AG10803 (cell line): ENCODE measurements at regions not wholly inside any gene's neighbourhood (a gene's known extent, or its start where the extent isn't known, plus 50 kb on each side); places are given as distances from the start of the nearest gene placed in this dataset.
"Not testable (repeated sequence)": the region's sequence is repeated elsewhere in the genome, so short reads cannot be mapped to it uniquely, and the experiment has no call there.

Experiments
- DNase-seq: peaks from one replicate; pipeline ENCODE4 v3.0.0; 2010; ENCODE audit warnings: low read depth
- H3K4me3 ChIP-seq: 2 replicates; pipeline ENCODE4 v1.5.1; 2011; ENCODE audit warnings: mild to moderate bottlenecking, low read length, control low read depth
- CTCF ChIP-seq: conservative IDR thresholded peaks from 2 replicates; pipeline ENCODE4 v1.5.1; 2011; ENCODE audit warnings: mild to moderate bottlenecking, low read length, control low read depth, inconsistent platforms

GRCh38 chr3:77707281-77707680, 667.4 kb downstream of the ROBO2 start:
- DNase-seq, result no peak
- no peak for TF ChIP-seq CTCF
- H3K4me3 ChIP-seq, result no peak overlapping the region

GRCh38 chr3:77709155-77709554, 669.3 kb downstream of the ROBO2 start:
- TF ChIP-seq CTCF, result no peak
- H3K4me3 ChIP-seq, result no peak overlapping the region
- DNase-seq, result no peak

GRCh38 chr3:77718311-77718710, 678.4 kb downstream of the ROBO2 start:
- no peak for TF ChIP-seq CTCF
- no peak for DNase-seq
- H3K4me3 ChIP-seq, result no peak overlapping the region

- no peak for DNase-seq
- H3K4me3 ChIP-seq, result no peak overlapping the region
- TF ChIP-seq CTCF, result no peak
Observed at GRCh38 chr3:77720460-77720971, 680.6 kb downstream of the ROBO2 start.

- H3K4me3 ChIP-seq, result no peak overlapping the region
- TF ChIP-seq CTCF, result no peak
- no peak for DNase-seq
Observed at GRCh38 chr3:77726517-77726916, 686.6 kb downstream of the ROBO2 start.

GRCh38 chr3:77746048-77746447, 706.1 kb downstream of the ROBO2 start:
- no peak for TF ChIP-seq CTCF
- no peak overlapping the region for H3K4me3 ChIP-seq
- no peak for DNase-seq

GRCh38 chr3:77746892-77747291, 707.0 kb downstream of the ROBO2 start:
- H3K4me3 ChIP-seq, result no peak overlapping the region
- TF ChIP-seq CTCF, result no peak
- no peak for DNase-seq

GRCh38 chr3:77756397-77756975, 716.6 kb downstream of the ROBO2 start:
- DNase-seq, H3K4me3 ChIP-seq: not testable (repeated sequence)
